Lower lobe of right lung (tissue), 2 donors: ENCODE measurements at regions not wholly inside any gene's neighbourhood (a gene's known extent, or its start where the extent isn't known, plus 50 kb on each side); places are given as distances from the start of the nearest gene placed in this dataset.

ENCODE experiments used
- ATAC-seq, 2 donors: fragments of 200-7000 bp; cut with Tn5 transposase; one replicate each; pipeline ENCODE4 v1.9.1; 2020 to 2022; ENCODE audit warnings: mild to moderate bottlenecking in 2 of 2, moderate library complexity in 2 of 2
- DNase-seq: peaks from one replicate; pipeline ENCODE4 v3.0.0-alpha.2; 2020
- H3K27ac ChIP-seq: fragments of 200-600 bp; one replicate; pipeline ENCODE4 v1.8.0; 2022
- H3K27me3 ChIP-seq: fragments of 200-600 bp; one replicate; pipeline ENCODE4 v1.8.0; 2022; ENCODE audit warnings: low read depth
- H3K36me3 ChIP-seq: fragments of 200-600 bp; one replicate; pipeline ENCODE4 v1.8.0; 2022; ENCODE audit warnings: mild to moderate bottlenecking
- H3K4me1 ChIP-seq: fragments of 200-600 bp; one replicate; pipeline ENCODE4 v1.8.0; 2022
- H3K4me3 ChIP-seq: fragments of 200-600 bp; one replicate; pipeline ENCODE4 v1.8.0; 2022; ENCODE audit warnings: mild to moderate bottlenecking
- H3K9me3 ChIP-seq: fragments of 200-600 bp; one replicate; pipeline ENCODE4 v1.8.0; 2022
- intact Hi-C: fragments of 100-400 bp; cut with DNase I; formaldehyde crosslinking; loops from one replicate; pipeline ENCODE4 v1.11.0; 2022
- TF ChIP-seq, protein P1 (sequence below): fragments of 200-600 bp; IDR thresholded peaks from one replicate; pipeline ENCODE4 v1.8.0; 2022; ENCODE audit warnings: antibody characterized with exemption, mild to moderate bottlenecking
- donor health status: DM: no; HTN: yes; CAD: no; lungs with severe emphysema.

DNA sequence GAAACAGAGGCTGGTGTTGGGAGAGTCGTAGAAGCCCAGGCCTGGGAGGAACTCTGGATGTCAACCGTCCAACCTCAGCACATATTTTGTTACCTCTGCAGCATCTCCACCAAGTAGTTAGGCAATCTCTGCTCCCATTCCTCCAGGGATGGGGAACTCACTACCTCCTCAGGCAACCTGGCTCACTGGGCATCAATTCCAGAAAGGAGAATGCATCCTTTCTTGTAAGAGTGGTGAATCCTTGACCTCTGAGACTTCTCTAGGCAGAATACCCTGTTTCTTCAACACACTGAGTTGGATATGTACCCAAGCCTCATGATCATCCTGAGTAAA is 136.7 kb upstream of the ZMIZ1 start:
- intact Hi-C loops: no loop called here
- TF ChIP-seq, protein P1, sequence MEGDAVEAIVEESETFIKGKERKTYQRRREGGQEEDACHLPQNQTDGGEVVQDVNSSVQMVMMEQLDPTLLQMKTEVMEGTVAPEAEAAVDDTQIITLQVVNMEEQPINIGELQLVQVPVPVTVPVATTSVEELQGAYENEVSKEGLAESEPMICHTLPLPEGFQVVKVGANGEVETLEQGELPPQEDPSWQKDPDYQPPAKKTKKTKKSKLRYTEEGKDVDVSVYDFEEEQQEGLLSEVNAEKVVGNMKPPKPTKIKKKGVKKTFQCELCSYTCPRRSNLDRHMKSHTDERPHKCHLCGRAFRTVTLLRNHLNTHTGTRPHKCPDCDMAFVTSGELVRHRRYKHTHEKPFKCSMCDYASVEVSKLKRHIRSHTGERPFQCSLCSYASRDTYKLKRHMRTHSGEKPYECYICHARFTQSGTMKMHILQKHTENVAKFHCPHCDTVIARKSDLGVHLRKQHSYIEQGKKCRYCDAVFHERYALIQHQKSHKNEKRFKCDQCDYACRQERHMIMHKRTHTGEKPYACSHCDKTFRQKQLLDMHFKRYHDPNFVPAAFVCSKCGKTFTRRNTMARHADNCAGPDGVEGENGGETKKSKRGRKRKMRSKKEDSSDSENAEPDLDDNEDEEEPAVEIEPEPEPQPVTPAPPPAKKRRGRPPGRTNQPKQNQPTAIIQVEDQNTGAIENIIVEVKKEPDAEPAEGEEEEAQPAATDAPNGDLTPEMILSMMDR: no peak
- Histone ChIP-seq H3K9me3 (no peaks in the 10 kb centered on the region), H3K36me3 (no peaks in the 10 kb centered on the region), H3K4me3 (no peak overlapping the region), H3K27me3 (no peaks in the 10 kb centered on the region), H3K4me1 (peaks cover 38% of the 10 kb centered on the region), H3K27ac (no peak overlapping the region)
- DNase-seq: no peak
- ATAC-seq: no peak

DNA sequence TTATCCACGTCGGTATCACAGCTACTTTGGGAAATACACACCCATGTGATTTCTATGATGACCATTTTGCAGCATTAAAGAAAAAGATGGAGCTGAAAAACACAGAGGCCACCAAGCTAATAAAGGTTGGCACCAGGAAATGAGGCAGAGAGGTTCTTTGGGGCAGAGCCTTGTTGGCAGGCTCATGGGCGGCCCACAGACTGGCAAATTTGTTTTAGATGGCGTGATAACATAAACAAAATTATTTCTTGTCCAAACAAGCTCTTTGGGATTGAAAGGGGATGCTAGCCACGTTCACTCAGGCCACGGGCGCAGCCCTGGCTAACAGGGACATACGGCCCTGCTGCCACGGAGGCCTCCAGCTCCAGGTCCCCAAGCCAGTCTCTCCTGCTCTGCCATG is 135.9 kb upstream of the ZMIZ1 start:
- no peaks in the 10 kb centered on the region for H3K27me3 ChIP-seq
- no peak overlapping the region for H3K27ac ChIP-seq
- peaks cover 47% of the 10 kb centered on the region for H3K4me1 ChIP-seq
- H3K4me3 ChIP-seq: no peak overlapping the region
- H3K36me3 ChIP-seq: no peaks in the 10 kb centered on the region
- TF ChIP-seq, protein P1: no peak
- intact Hi-C loops: no loop called here
- DNase-seq: no peak
- ATAC-seq: no peak
- no peaks in the 10 kb centered on the region for H3K9me3 ChIP-seq

DNA sequence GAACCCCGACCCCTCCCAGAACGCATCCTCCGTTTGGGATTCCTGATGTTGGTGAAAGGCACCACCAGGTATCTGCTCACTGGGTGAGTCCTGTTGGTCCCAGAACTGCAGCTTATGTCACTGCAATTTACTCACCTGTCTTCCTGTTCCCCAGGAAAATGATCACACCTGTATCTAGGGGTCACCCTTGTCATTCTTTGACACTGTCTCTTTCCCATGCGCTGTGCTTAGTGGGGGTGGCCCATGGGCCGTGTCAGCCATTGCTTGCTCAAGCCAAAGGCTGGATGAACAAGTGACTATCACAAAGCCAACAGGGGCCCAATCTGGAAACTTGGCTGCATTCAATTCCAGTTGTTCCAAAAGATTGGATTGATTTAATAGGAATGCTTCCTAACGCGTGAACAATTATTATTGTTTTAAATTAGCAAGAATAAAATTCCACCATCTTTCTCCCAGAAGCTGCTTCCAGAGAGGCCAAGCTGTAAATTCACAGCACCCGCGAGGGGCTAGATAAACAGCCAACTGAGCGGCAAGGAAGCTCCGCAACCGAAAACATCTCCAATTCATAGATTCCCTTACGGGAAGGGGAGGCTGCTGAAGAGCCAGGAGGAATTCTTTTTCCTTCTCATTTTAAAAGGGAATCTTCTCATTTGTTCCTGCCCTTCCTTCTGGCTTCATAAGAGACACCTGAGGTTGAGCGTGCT is 134.8 kb upstream of the ZMIZ1 start:
- no peaks in the 10 kb centered on the region for H3K36me3 ChIP-seq
- peak overlapping the region; percentile 46 for H3K27ac ChIP-seq
- no peaks in the 10 kb centered on the region for H3K9me3 ChIP-seq
- H3K27me3 ChIP-seq: no peaks in the 10 kb centered on the region
- ATAC-seq: no peak
- no peak overlapping the region for H3K4me3 ChIP-seq
- H3K4me1 ChIP-seq: peaks cover 58% of the 10 kb centered on the region
- TF ChIP-seq, protein P1: no peak
- DNase-seq: no peak
- intact Hi-C loops: no loop called here

DNA sequence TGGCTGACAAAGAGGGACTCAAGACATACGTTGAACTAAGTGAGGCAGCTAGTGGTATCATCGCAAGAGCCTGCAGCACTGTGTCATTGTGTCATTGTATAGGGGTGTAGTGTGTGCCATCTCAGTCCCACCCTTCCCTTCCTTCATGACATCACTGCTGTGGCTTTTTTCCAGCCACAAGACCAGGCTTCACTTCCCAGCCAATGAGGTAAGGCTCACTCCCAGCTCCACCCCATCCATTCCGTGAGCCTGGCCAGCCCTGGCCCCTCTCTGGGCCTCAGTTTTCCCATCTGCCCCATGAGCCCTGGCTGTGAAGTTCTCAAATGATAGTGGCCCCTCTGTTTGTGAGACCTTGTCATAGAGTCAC is 134.3 kb upstream of the ZMIZ1 start:
- H3K9me3 ChIP-seq: no peaks in the 10 kb centered on the region
- H3K4me1 ChIP-seq: peaks cover 58% of the 10 kb centered on the region
- DNase-seq (no peak), ATAC-seq (no peak)
- H3K27ac ChIP-seq: peak overlapping the region; percentile 24
- H3K27me3 ChIP-seq: no peaks in the 10 kb centered on the region
- no peaks in the 10 kb centered on the region for H3K36me3 ChIP-seq
- TF ChIP-seq, protein P1: no peak
- no peak overlapping the region for H3K4me3 ChIP-seq
- intact Hi-C loops: no loop called here

DNA sequence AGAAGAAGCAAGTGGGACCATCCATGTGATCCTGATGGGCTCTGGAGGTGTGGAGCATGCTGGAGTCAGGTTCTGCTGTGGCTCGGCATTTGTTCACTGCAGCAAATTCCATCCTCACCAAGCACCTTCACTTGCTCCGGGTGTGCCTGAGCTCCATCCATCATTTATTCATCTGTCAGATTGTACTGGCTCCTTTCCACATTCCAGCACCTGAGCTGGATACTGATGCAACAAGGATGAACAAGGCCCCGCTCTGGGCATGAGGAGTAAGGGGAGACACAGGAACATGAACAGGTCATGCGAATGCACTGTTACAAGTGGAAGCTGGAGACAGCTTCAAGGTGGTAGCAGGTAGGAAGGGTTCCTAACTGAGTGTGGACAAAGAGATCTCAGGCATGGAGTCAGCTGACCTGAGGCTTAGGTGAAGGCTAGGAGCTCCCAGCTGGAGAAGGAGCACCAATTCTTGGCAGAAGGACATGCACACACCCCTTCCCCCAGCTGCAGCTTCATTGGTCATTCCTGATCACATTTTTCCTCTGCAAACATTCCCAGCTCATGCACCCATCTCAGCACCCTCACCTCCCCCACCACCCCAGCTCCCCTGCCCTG is 133.7 kb upstream of the ZMIZ1 start:
- Histone ChIP-seq H3K4me1 (peaks cover 58% of the 10 kb centered on the region), H3K9me3 (no peaks in the 10 kb centered on the region), H3K27ac (peak overlapping the region; percentile 24), H3K36me3 (no peaks in the 10 kb centered on the region), H3K4me3 (no peak overlapping the region), H3K27me3 (no peaks in the 10 kb centered on the region)
- TF ChIP-seq, protein P1: no peak
- ATAC-seq: no peak
- no peak for DNase-seq
- intact Hi-C loops: no loop called here
